GM12878 (cell line): ENCODE measurements at regions not wholly inside any gene's neighbourhood (a gene's known extent, or its start where the extent isn't known, plus 50 kb on each side); places are given as distances from the start of the nearest gene placed in this dataset.

Source experiments
- ATAC-seq: fragments of 200-7000 bp; cut with Tn5 transposase; 3 replicates; pipeline ENCODE4 v1.9.1; 2020; ENCODE audit warnings: mild to moderate bottlenecking, moderate library complexity
- BruUV-seq: library from RNA; stranded (reverse); fragments of 400-500 nt; replicated peaks from 2 replicates; lab custom pipeline; 2021; lab: Mats Ljungman, UMichigan
- CTCF ChIA-PET: fragments of 300-600 bp; sonication (Branson Sonifier 250); formaldehyde crosslinking; extraction: SDS; loops from one replicate; lab custom pipeline; 2021; ENCODE audit warnings: inconsistent platforms; lab: Yijun Ruan, JAX
- POLR2A ChIA-PET: fragments of 350-600 bp; formaldehyde crosslinking; extraction: SDS; loops from one replicate; lab custom pipeline; 2021; ENCODE audit warnings: inconsistent platforms; lab: Charles Lee
- RAD21 ChIA-PET: fragments of 300-600 bp; sonication (Branson Sonifier 250); formaldehyde crosslinking; loops from one replicate; lab custom pipeline; 2023; ENCODE audit warnings: antibody characterized with exemption; ENCODE audit not compliant: unreplicated experiment; lab: Charles Lee
- SMC1A ChIA-PET: fragments of 300-600 bp; sonication (Branson Sonifier 250); formaldehyde crosslinking; loops from one replicate; lab custom pipeline; 2023; ENCODE audit not compliant: unreplicated experiment, uncharacterized antibody; lab: Charles Lee
- DNase-seq: peaks from one replicate; pipeline ENCODE4 v3.0.0-alpha.2; 2011; ENCODE audit warnings: low read depth, low spot score
- FAIRE-seq: peaks from 3 replicates; lab custom pipeline; 2011; peaks lifted over from hg19 to GRCh38; lab: Jason Lieb, UNC
- H2AFZ ChIP-seq: 2 replicates; pipeline ENCODE4 v1.6.0; 2011; ENCODE audit warnings: low read depth, low read length, control low read depth; ENCODE audit not compliant: control insufficient read depth
- H3K27ac ChIP-seq: 2 replicates; pipeline ENCODE4 v1.5.1; 2011; ENCODE audit warnings: control low read depth; ENCODE audit not compliant: control insufficient read depth, insufficient read depth
- H3K27me3 ChIP-seq, 2 experiments: replicated peaks in 1 of 2; 2 replicates each; pipeline versions ENCODE4 v1.6.0 to v1.6.1; 2011; ENCODE audit warnings: low read length in 1 of 2; ENCODE audit not compliant: control insufficient read depth in 2 of 2, insufficient read depth in 2 of 2
- H3K36me3 ChIP-seq, 2 experiments: 2 replicates each; pipeline ENCODE4 v1.5.1; 2011; ENCODE audit warnings: low read length in 1 of 2; ENCODE audit not compliant: control insufficient read depth in 2 of 2, insufficient read depth in 2 of 2
- H3K4me1 ChIP-seq: 2 replicates; pipeline ENCODE4 v1.6.1; 2011; ENCODE audit warnings: mild to moderate bottlenecking, low read length, moderate library complexity, mixed read lengths; ENCODE audit not compliant: control insufficient read depth, insufficient read depth
- H3K4me2 ChIP-seq: 2 replicates; pipeline ENCODE4 v1.6.0; 2011; ENCODE audit warnings: control low read depth; ENCODE audit not compliant: control insufficient read depth, insufficient read depth
- H3K4me3 ChIP-seq: fragments of 200-600 bp; sonication (generic); 2 replicates; pipeline ENCODE4 v1.5.1; 2016
- H3K79me2 ChIP-seq: 2 replicates; pipeline ENCODE4 v1.6.0; 2011; ENCODE audit warnings: low read length; ENCODE audit not compliant: control insufficient read depth, insufficient read depth
- H3K9ac ChIP-seq: 2 replicates; pipeline ENCODE4 v1.8.0; 2011; ENCODE audit warnings: low read length, control low read depth, mixed read lengths; ENCODE audit not compliant: control insufficient read depth, insufficient read depth
- H3K9me3 ChIP-seq: replicated peaks from 3 replicates; pipeline ENCODE4 v1.5.1; 2011; ENCODE audit warnings: mild to moderate bottlenecking, low read length; ENCODE audit not compliant: control insufficient read depth, insufficient read depth
- H4K20me1 ChIP-seq: 2 replicates; pipeline ENCODE4 v1.6.0; 2011; ENCODE audit not compliant: control insufficient read depth, insufficient read depth
- BCL11A ChIP-seq: IDR thresholded peaks from 2 replicates; pipeline ENCODE4 v1.6.1; 2011; ENCODE audit warnings: low read depth, low read length
- CREM ChIP-seq: IDR thresholded peaks from 2 replicates; pipeline ENCODE4 v1.6.1; 2014; ENCODE audit warnings: antibody characterized with exemption, low read depth
- CUX1 ChIP-seq: IDR thresholded peaks from 2 replicates; pipeline ENCODE4 v1.6.1; 2012; ENCODE audit warnings: improper control_type of control experiment, low read depth, low read length; ENCODE audit not compliant: insufficient replicate concordance
- ETV6 ChIP-seq, 2 experiments: fragments of 450-650 bp in 1 of 2; IDR thresholded peaks in 1 of 2; conservative IDR thresholded peaks in 1 of 2; 2 replicates each; pipeline ENCODE4 v1.6.1; 2014; ENCODE audit warnings: antibody characterized with exemption in 1 of 2, borderline replicate concordance in 1 of 2, low read depth in 1 of 2, mild to moderate bottlenecking in 1 of 2, moderate library complexity in 1 of 2
- HDAC6 ChIP-seq: fragments of 200-600 bp; sonication (generic); IDR thresholded peaks from one replicate; pipeline ENCODE4 v1.8.0; 2017; ENCODE audit warnings: antibody characterized with exemption; ENCODE audit not compliant: unreplicated experiment
- KAT2A ChIP-seq: conservative IDR thresholded peaks from 2 replicates; pipeline ENCODE4 v1.6.1; 2011; ENCODE audit warnings: low read depth, low read length; ENCODE audit not compliant: control insufficient read depth
- MYC ChIP-seq: IDR thresholded peaks from 2 replicates; pipeline ENCODE4 v1.6.1; 2011; ENCODE audit warnings: mild to moderate bottlenecking, low read length, moderate library complexity, inconsistent platforms; ENCODE audit not compliant: insufficient read depth, insufficient replicate concordance, insufficient read length, severe bottlenecking
- PAX8 ChIP-seq: fragments of 450-650 bp; IDR thresholded peaks from 2 replicates; pipeline ENCODE4 v1.6.1; 2017; ENCODE audit warnings: mild to moderate bottlenecking, moderate library complexity
- POLR2A ChIP-seq: IDR thresholded peaks from 2 replicates; pipeline ENCODE4 v1.6.1; 2011; ENCODE audit warnings: low read depth, mild to moderate bottlenecking, low read length
- RCOR1 ChIP-seq: conservative IDR thresholded peaks from 2 replicates; pipeline ENCODE4 v1.6.1; 2012; ENCODE audit warnings: low read depth, low read length, improper control_type of control experiment
- SIN3A ChIP-seq: IDR thresholded peaks from 2 replicates; pipeline ENCODE4 v1.6.1; 2012; ENCODE audit warnings: low read depth, low read length, improper control_type of control experiment
- SMARCA5 ChIP-seq: fragments of 450-650 bp; IDR thresholded peaks from 2 replicates; pipeline ENCODE4 v1.6.1; 2017; ENCODE audit warnings: mild to moderate bottlenecking
- TCF12 ChIP-seq: IDR thresholded peaks from 2 replicates; pipeline ENCODE4 v1.6.1; 2011; ENCODE audit warnings: low read depth, mild to moderate bottlenecking, low read length
- WGBS: methylation state at CpG from one replicate; pipeline ENCODE4 v1.1.6; 2016; ENCODE audit warnings: low lambda C conversion rate; ENCODE audit not compliant: insufficient replicate concordance, insufficient coverage; ENCODE audit errors: missing lambda C conversion rate; 5-methylcytosine and 5-hydroxymethylcytosine counted together
- in situ Hi-C: fragments of 300-500 bp; cut with MboI; formaldehyde crosslinking; loops from 9 replicates; pipeline ENCODE4 v1.14.3; 2018; ENCODE audit warnings: mixed read lengths
- intact Hi-C: fragments of 100-400 bp; cut with micrococcal nuclease; formaldehyde crosslinking; loops from one replicate; pipeline ENCODE4 v1.14.2; 2022; ENCODE audit not compliant: unreplicated experiment

- no peaks in the 10 kb centered on the region for H3K27me3 ChIP-seq
- H3K4me2 ChIP-seq: no peak overlapping the region
- 45% methylated on average over 2 of the region's 2 CpGs for WGBS
- in situ Hi-C loops (no loop called here), intact Hi-C loops (no loop called here)
- TF ChIP-seq POLR2A (no peak), BCL11A (no peak), RCOR1 (no peak), HDAC6 (no peak), TCF12 (no peak), CREM (no peak), PAX8 (no peak), SMARCA5 (no peak), MYC (no peak), SIN3A (no peak), ETV6 (conservative IDR thresholded peaks at IDR 0.05 in 1 of 2, IDR thresholded peaks at IDR 0.05 in 1 of 2; ENCODE audit: borderline replicate concordance in 1 of 2, low read depth in 1 of 2) (no peak), CUX1 (no peak), KAT2A (no peak)
- no peaks in the 10 kb centered on the region for H4K20me1 ChIP-seq
- no TSS peak for BruUV-seq
- no peaks in the 10 kb centered on the region for H3K79me2 ChIP-seq
- no peak overlapping the region for H2AFZ ChIP-seq
- H3K4me3 ChIP-seq: no peak overlapping the region
- RAD21 ChIA-PET: no interaction called here
- FAIRE-seq (no peak), DNase-seq (no peak), ATAC-seq (no peak)
- SMC1A ChIA-PET: no interaction called here
- no peak overlapping the region for H3K27ac ChIP-seq
- POLR2A ChIA-PET: no interaction called here
- no peak overlapping the region for H3K9ac ChIP-seq
- H3K36me3 ChIP-seq: no peaks in the 10 kb centered on the region
- no peaks in the 10 kb centered on the region for H3K9me3 ChIP-seq
- CTCF ChIA-PET: no interaction called here
- H3K4me1 ChIP-seq: no peaks in the 10 kb centered on the region
Observed at GRCh38 chr7:136076954-136077353, 99.8 kb upstream of the MTPN start.
